Cerebellar nuclear complex (tissue), 1 donor: ENCODE measurements at regions not wholly inside any gene's neighbourhood (a gene's known extent, or its start where the extent isn't known, plus 50 kb on each side); places are given as distances from the start of the nearest gene placed in this dataset.

Experiments used
- DNase-seq, 2 experiments: peaks; one replicate each; lab custom pipeline; 2025; lab: John Stamatoyannopoulos, UW

- DNase-seq: no peak
Measured at GRCh38 chr2:15808204-15808910, 132.0 kb upstream of the MYCN start.

- no peak for DNase-seq
Measured at GRCh38 chr2:15808944-15809343, 131.4 kb upstream of the MYCN start.

GRCh38 chr2:15809404-15809803 is 130.9 kb upstream of the MYCN start:
- DNase-seq: no peak

GRCh38 chr2:15810477-15811150 is 129.7 kb upstream of the MYCN start:
- no peak for DNase-seq

GRCh38 chr2:15811367-15811766 is 129.0 kb upstream of the MYCN start:
- no peak for DNase-seq

- no peak for DNase-seq
Measured at GRCh38 chr2:15812187-15812780, 128.1 kb upstream of the MYCN start.

- DNase-seq: no peak
Measured at GRCh38 chr2:15813481-15814266, 126.7 kb upstream of the MYCN start.

GRCh38 chr2:15814403-15814802 is 125.9 kb upstream of the MYCN start:
- DNase-seq: no peak

GRCh38 chr2:15814946-15815345 is 125.4 kb upstream of the MYCN start:
- no peak for DNase-seq

- no peak for DNase-seq
Measured at GRCh38 chr2:15816226-15816625, 124.1 kb upstream of the MYCN start.

- DNase-seq: no peak
Measured at GRCh38 chr2:15816674-15817406, 123.5 kb upstream of the MYCN start.

GRCh38 chr2:15817748-15818147 is 122.6 kb upstream of the MYCN start:
- no peak for DNase-seq

GRCh38 chr2:15818318-15818753 is 122.0 kb upstream of the MYCN start:
- no peak for DNase-seq

- DNase-seq: no peak
Measured at GRCh38 chr2:15818881-15819280, 121.5 kb upstream of the MYCN start.

- no peak for DNase-seq
Measured at GRCh38 chr2:15819562-15820256, 120.6 kb upstream of the MYCN start.

GRCh38 chr2:15820257-15820566 is 120.1 kb upstream of the MYCN start:
- DNase-seq: no peak

- DNase-seq: no peak
Measured at GRCh38 chr2:15820927-15821326, 119.4 kb upstream of the MYCN start.

- no peak for DNase-seq
Measured at GRCh38 chr2:15822151-15823044, 118.0 kb upstream of the MYCN start.

GRCh38 chr2:15823459-15824396 is 116.6 kb upstream of the MYCN start:
- DNase-seq: no peak
